Mucosa of descending colon (tissue), 3 donors: ENCODE measurements at regions not wholly inside any gene's neighbourhood (a gene's known extent, or its start where the extent isn't known, plus 50 kb on each side); places are given as distances from the start of the nearest gene placed in this dataset.

ENCODE experiments used
- ATAC-seq: fragments of 200-7000 bp; cut with Tn5 transposase; one replicate; pipeline ENCODE4 v1.9.1; 2020; ENCODE audit warnings: mild to moderate bottlenecking, moderate library complexity
- DNase-seq, 3 donors: peaks; one replicate each; pipeline ENCODE4 v3.0.0-alpha.2; 2020
- H3K36me3 ChIP-seq: fragments of 200-600 bp; one replicate; pipeline ENCODE4 v1.8.0; 2021; ENCODE audit warnings: low read depth, mild to moderate bottlenecking
- H3K4me1 ChIP-seq: fragments of 200-600 bp; one replicate; pipeline ENCODE4 v1.8.0; 2021; ENCODE audit warnings: low read depth, mild to moderate bottlenecking
- H3K4me3 ChIP-seq: fragments of 200-600 bp; one replicate; pipeline ENCODE4 v1.8.0; 2021; ENCODE audit warnings: mild to moderate bottlenecking
- H3K9me3 ChIP-seq: fragments of 200-600 bp; one replicate; pipeline ENCODE4 v1.8.0; 2021; ENCODE audit warnings: mild to moderate bottlenecking
- CTCF ChIP-seq: fragments of 200-600 bp; IDR thresholded peaks from one replicate; pipeline ENCODE4 v1.8.0; 2022; ENCODE audit warnings: antibody characterized with exemption, mild to moderate bottlenecking
- intact Hi-C, 2 donors: fragments of 100-400 bp; cut with DNase I in 1 of 2; cut with micrococcal nuclease in 1 of 2; formaldehyde crosslinking; loops; one replicate each; pipeline versions ENCODE4 v1.11.0 to v1.11.1; 2022; cut with DNase I, micrococcal nuclease
- donor health status: DM: no; HTN: no; CAD: no; lungs with moderate emphysema.
- donor health status: DM: no; HTN: no; CAD: no.
- donor health status: DM: no; HTN: yes; CAD: no.

- H3K9me3 ChIP-seq: no peaks in the 10 kb centered on the region
- ATAC-seq (no peak), DNase-seq (no peak)
- intact Hi-C loops: no loop called here
- no peaks in the 10 kb centered on the region for H3K36me3 ChIP-seq
- no peaks in the 10 kb centered on the region for H3K4me1 ChIP-seq
- H3K4me3 ChIP-seq: no peak overlapping the region
- no peak for TF ChIP-seq CTCF
Observed at GRCh38 chr4:4607336-4608213, 65.7 kb upstream of the STX18 start.

GRCh38 chr4:4606321-4606720 lies 64.5 kb upstream of the STX18 start:
- no peak for ATAC-seq

GRCh38 chr4:4605849-4606248 lies 64.0 kb upstream of the STX18 start:
- DNase-seq: no peak

More at GRCh38 chr4:4606321-4606720, 64.5 kb upstream of the STX18 start:
- no peak overlapping the region for H3K4me3 ChIP-seq
- intact Hi-C loops: no loop called here
- TF ChIP-seq CTCF: no peak
- H3K4me1 ChIP-seq: no peaks in the 10 kb centered on the region
- H3K36me3 ChIP-seq: no peaks in the 10 kb centered on the region
- DNase-seq: no peak
- H3K9me3 ChIP-seq: no peaks in the 10 kb centered on the region

GRCh38 chr4:4603592-4603991 lies 61.7 kb upstream of the STX18 start:
- H3K36me3 ChIP-seq: no peaks in the 10 kb centered on the region
- intact Hi-C loops: no loop called here
- TF ChIP-seq CTCF: no peak
- H3K9me3 ChIP-seq: no peaks in the 10 kb centered on the region
- DNase-seq (no peak), ATAC-seq (no peak)
- no peak overlapping the region for H3K4me3 ChIP-seq
- no peaks in the 10 kb centered on the region for H3K4me1 ChIP-seq

More at GRCh38 chr4:4605849-4606248, 64.0 kb upstream of the STX18 start:
- intact Hi-C loops: no loop called here
- TF ChIP-seq CTCF: no peak
- Histone ChIP-seq H3K4me3 (no peak overlapping the region), H3K4me1 (no peaks in the 10 kb centered on the region), H3K9me3 (no peaks in the 10 kb centered on the region), H3K36me3 (no peaks in the 10 kb centered on the region)
- ATAC-seq: peak; percentile 72

- no peak for ATAC-seq
- H3K4me1 ChIP-seq: no peaks in the 10 kb centered on the region
Observed at GRCh38 chr4:4603067-4603466, 61.2 kb upstream of the STX18 start.

More at GRCh38 chr4:4603067-4603466, 61.2 kb upstream of the STX18 start:
- Histone ChIP-seq H3K36me3 (no peaks in the 10 kb centered on the region), H3K4me3 (no peak overlapping the region), H3K9me3 (no peaks in the 10 kb centered on the region)
- intact Hi-C loops: no loop called here
- no peak for DNase-seq
- TF ChIP-seq CTCF: no peak
